GM19035 (cell line): ENCODE measurements at regions not wholly inside any gene's neighbourhood (a gene's known extent, or its start where the extent isn't known, plus 50 kb on each side); places are given as distances from the start of the nearest gene placed in this dataset.
"Not testable (repeated sequence)": the region's sequence is repeated elsewhere in the genome, so short reads cannot be mapped to it uniquely, and the experiment has no call there.

Experiments used
- ATAC-seq: cut with Tn5 transposase; IDR thresholded peaks from one replicate; pipeline ENCODE4 v1.9.1; 2021; ENCODE audit not compliant: unreplicated experiment

DNA sequence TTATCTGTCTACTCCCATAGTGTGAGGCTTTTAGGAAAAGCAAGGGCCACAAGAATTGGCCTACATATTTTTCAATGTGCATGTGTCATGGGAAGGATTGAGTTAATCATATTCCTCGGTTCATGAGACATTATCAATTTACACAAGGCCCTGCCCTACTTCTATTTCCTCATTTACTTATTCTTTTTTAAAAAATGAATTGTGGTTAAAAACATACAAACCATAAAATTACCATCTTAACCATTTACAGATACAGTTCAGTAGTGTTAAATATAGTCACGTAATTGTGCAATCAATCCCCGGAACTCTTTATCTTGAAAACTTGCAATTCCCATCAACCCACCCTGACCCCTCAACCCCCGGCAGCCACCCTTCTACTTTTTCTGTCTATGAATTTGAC lies 284.0 kb upstream of the GADL1 start:
- no peak for ATAC-seq

DNA sequence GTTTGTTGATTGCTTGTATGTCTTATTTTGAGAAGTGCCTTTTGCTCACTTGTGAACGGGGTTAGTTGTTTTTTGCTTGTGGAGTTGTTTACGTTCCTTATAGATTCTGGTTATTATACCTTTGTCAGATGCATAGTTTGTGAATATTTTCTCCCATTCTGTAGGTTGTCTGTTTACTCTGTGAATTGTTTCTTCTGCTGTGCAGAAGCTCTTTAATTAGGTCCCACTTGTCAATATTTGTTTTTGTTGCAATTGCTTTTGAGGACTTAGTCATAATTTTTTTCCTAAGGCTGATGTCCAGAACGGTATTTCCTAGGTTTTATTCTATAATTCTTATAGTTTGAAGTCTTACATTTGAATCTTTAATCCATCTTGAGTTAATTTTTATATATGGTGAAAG lies 285.3 kb upstream of the GADL1 start:
- ATAC-seq, result no peak

GRCh38 chr3:31180274-31180673 lies 285.8 kb upstream of the GADL1 start:
- ATAC-seq, result no peak

DNA sequence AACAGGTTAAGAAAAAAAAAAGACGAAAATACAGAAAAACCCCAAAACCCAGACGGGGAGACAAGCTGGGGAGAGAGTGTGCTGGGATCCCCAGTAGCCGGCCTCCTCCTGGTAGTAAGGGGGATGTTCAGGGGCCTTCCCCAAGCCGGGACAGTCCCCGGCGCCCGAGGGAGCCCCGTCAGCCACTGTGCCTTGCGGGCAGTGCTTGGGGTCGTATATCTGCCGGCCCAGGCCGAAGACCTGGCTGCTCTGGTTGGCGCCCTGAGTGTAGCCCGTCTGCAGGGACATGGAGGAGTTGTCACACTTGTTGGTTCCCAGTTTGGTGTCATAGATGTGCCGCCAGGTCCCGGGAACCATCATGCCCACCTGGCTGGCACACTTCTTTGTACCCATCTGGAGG lies 287.2 kb upstream of the GADL1 start:
- ATAC-seq, result no peak

GRCh38 chr3:31182661-31183060 lies 288.2 kb upstream of the GADL1 start:
- no peak for ATAC-seq

GRCh38 chr3:31184261-31185061 lies 290.0 kb upstream of the GADL1 start:
- ATAC-seq, result no peak

- ATAC-seq, result no peak
These were observed 290.5 kb upstream of the GADL1 start for GRCh38 chr3:31185062-31185357.

DNA sequence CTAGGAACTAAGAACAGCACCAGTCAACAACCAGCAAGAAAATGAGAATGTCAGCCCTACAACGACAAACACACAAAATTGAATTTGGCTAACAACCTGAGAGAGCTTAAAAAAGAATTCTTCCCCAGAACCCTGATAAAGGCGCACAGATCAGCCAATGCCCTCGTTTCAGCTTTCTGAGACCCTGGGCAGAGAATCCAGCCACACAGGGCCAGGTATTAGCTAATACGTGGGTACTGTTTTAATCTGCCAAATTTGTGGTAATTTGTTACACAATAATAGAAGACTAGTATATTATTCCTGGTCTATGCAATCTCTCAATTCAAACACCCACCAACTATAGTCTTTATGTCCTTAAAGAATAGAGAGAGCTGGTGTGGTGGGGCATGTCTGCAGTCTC lies 291.6 kb upstream of the GADL1 start:
- ATAC-seq, result no peak

GRCh38 chr3:31187380-31187779 lies 292.9 kb upstream of the GADL1 start:
- no peak for ATAC-seq

- no peak for ATAC-seq
These were observed 293.7 kb upstream of the GADL1 start for GRCh38 chr3:31188112-31188511.

GRCh38 chr3:31189330-31189729 lies 294.9 kb upstream of the GADL1 start:
- ATAC-seq, result no peak

DNA sequence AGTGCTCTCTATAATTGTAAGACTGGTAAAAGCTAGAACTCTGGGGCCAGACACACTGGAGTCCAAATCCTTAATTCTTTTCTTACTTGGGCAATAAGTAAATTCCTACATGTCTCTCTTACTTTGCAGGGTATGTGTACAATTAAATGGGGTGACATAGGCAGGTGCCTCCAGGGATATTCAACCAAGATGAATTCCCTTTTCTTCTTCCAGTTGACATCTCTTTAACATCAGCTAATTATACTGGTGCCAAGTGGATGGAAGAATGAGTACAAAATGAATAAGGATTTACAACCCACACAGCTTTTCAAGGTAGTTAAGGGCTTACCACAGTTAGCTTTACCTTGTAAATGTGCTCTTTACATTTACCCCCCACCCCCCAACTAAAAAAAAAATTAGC lies 295.5 kb upstream of the GADL1 start:
- no peak for ATAC-seq

DNA sequence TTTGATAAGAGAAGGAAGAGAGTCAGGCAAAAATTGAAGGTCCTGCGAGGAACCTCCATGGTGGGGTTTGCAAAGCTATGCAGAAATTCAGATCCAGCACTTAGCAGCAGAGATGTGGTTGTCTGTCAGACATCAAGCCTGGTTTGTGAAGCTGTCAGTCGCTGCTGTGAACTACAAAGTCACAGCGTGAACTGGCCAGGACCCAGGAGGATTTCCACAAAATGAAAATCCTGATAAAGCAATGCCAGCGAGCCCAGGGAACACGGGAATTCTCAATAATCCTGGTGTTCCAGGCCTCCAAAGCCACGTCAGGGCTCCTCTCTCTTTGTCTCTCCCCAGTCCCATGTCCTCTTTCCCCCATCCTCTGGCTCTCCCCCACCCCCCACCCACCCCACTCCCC lies 296.9 kb upstream of the GADL1 start:
- no peak for ATAC-seq

- ATAC-seq, result no peak
These were observed 299.0 kb upstream of the GADL1 start for GRCh38 chr3:31193429-31193828.

DNA sequence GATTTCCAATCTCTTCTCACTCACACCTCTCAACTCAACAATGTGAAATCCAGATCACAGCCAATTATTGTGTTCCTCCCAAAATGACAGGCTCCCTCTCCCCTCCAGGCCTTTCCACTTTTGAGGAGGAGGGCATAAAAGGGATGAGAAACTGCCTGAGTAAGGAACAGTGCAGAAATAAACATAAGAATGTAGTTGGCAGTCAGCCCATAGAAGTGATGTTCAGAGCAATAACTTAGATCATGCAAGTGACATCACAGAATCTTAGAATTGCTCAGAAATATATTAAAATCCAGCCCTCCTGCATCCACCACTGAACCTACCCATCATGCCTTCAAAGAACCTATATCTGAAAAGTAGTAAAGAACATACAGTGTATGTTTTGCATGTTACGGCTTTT lies 299.4 kb upstream of the GADL1 start:
- ATAC-seq, result no peak

GRCh38 chr3:31196261-31196660 lies 301.8 kb upstream of the GADL1 start:
- no peak for ATAC-seq

- no peak for ATAC-seq
These were observed 302.5 kb upstream of the GADL1 start for GRCh38 chr3:31196881-31197364.

DNA sequence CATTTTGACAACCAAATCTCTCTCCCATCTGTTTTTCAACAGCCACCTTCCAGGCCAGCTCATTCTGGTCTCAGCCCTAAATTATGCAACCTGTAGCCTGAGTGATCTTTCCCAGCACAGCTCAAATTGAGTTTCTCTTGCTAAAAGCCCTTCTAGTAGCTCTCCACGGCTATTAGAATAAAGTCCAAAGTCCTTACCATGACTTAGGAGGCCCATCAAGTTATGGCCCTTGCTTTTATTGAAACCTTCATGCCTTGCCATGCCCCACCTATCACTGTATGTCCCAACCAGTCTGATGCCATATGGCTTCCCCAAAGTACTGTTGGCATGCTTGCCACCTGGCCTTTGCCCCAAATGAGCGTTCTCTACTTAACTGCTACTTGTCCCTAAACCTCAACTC lies 303.5 kb upstream of the GADL1 start:
- no peak for ATAC-seq

DNA sequence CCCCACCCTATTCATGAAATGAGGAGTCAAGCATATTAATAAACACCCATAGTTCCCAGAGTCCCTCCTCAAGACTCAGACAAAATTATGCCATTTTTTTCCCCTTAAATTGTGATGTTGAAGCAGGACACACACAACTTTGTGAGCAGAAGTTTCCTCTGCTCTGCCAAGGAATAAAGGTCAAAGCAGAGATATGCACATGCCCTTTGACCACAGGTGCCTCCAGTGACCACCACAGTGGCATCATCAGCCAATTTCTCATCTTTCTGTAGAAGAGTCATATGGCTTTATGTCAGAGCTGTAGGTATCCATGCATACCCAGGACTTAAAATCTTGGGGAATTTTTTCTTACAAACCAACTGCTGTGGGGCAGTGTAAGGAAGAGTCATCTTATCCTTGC lies 304.4 kb upstream of the GADL1 start:
- no peak for ATAC-seq

GRCh38 chr3:31203960-31204795 lies 309.7 kb upstream of the GADL1 start:
- ATAC-seq, result no peak

GRCh38 chr3:31204796-31205056 lies 310.3 kb upstream of the GADL1 start:
- not testable (repeated sequence) for ATAC-seq

DNA sequence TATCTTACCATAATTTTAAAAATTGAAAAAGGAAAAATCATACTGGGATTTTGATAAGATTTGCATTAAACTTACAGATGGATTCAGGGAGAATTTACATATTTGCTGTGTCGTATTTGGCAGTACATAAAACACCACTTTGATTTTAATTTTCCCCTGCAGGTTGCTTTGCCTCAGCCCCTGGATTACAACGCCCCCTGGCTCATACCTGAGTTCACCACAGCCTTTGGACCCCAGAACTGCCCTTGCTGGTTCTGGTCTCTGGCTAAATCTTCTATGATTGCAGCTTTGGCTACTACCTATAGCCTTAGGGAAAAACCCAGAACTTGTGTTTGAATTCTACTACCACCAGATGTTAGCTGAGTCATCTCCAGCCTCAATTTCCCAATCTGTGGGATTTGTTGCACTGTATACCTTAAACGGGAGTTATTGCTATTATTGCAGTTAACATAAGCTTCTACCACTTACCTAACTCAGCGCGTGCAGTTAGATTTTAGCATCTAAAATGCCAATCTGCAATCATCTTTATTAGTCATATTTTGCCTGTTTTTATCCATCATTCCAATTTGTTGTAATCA lies 315.7 kb upstream of the GADL1 start:
- ATAC-seq, result no peak
